GM19397 (cell line): ENCODE measurements at regions not wholly inside any gene's neighbourhood (a gene's known extent, or its start where the extent isn't known, plus 50 kb on each side); places are given as distances from the start of the nearest gene placed in this dataset.

Experiments
- ATAC-seq: cut with Tn5 transposase; IDR thresholded peaks from one replicate; pipeline ENCODE4 v1.9.1; 2021; ENCODE audit warnings: mild to moderate bottlenecking, moderate library complexity; ENCODE audit not compliant: unreplicated experiment

DNA sequence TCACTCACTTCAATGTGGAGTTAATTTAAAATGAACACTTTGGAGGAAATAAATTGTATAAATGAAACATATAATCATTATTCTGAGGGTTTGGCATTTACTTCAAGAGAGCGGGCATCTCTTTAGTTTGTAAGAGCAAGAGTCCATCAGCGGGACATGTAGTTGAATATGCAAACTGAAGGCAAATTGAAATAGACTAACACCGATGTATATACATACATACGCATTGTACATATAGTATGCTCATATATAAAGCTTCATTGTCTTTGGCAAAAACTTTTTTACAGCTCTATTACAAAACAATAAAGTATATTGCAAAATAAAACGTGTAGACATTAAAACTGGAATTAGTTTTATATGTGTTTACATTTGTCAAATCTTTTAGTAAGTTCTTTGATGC is 328.9 kb downstream of the LTN1 start:
- ATAC-seq, result no peak

DNA sequence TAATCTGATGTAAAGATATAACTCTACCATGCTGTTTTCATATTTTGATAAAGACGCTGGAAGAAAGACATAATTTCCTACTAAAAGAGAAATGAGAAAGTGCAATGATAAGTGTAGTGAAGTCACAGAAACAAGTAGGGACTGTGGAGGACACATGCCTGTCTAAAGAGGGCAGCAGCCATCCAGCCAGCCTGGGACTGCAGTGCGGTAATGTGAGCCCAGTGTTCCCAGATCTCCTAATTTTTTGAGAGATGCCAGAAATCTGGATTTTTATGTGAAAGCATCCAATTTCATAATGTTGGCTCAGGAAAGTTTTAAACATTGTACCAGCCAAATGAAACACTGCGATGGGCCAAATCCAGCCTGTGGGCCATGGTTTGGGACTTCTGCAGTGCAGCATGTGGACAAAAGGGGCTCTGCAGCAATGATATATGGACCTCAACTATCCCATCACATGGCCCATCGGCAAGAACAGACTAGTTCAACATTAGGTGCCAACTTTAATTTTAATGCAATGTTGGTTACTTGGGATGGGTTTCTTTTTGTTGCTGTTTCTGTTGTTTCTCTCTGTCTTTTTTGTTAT is 329.5 kb downstream of the LTN1 start:
- ATAC-seq, result no peak

DNA sequence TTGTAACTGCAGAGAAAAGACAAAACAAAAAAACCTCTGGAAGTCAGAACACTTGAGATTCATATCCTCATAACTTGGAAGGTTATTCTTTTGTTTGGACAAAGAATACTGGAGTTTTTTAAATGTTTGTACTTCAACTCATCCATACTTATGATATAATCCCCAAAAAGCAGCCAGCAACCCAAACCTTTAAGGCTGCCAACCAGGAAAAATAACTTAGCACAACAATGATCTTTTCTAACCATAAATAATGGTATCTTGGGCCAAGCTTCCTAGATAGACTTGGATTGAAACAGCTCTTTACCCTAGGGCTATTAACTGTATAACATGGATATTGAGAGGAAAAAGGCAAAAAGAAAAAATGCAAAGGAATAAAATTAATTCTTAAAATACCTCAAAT is 335.1 kb downstream of the LTN1 start:
- no peak for ATAC-seq

DNA sequence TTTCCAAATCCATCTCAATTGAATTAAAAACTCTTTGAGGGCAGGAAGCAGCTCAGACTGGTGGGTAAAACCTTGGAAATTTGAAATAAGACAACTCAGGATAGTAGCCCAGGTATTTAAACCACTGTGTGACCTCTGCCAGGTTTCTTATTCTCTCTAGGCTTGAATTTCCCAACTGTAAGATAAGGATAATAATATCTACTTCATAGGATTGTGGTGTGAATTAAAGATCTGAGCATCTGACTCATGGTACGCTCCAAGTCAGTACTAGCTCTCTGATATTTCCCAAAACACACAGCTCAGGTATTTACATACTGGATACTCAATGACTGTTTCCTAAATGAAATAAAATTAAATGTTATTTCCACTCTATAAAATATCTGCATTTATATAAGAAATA is 337.2 kb downstream of the LTN1 start:
- no peak for ATAC-seq

DNA sequence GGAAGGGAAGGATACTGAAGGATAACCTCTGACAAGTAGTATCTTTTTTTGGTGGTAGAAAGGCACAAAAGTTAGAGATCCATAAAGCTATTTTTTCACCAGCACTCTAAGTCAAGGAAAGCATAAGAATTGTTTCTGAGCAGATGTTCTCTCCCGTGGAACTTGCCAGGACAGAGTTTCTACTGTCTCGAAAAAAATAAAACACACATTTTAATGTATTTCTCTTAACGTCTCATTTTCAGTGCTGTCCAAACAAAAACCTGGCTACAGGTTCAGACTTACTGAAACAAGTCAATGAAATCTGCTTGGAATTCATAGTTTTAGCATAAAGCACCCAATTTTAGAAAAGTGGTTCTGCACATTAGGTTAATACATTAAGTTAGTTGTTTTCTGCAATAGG is 338.3 kb downstream of the LTN1 start:
- no peak for ATAC-seq

DNA sequence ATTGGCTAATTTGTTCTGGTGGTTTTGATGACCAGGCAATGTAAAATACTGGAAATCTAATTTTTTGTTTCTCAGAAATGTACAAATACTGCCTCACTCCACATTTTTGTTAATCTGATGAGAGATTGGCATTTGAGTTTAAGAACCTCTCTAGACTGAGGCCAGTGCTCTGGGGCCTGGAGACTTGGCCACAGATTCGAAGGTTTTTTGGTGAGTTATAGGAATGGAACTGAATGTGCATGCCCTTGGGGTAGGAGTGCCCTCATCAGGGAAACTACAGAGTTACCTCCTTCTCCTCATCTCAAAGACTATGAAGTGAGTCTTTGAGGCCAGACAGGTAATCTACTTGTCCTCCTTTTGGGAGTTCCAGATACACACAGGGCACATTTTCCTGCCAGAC is 347.9 kb downstream of the LTN1 start:
- ATAC-seq, result no peak

DNA sequence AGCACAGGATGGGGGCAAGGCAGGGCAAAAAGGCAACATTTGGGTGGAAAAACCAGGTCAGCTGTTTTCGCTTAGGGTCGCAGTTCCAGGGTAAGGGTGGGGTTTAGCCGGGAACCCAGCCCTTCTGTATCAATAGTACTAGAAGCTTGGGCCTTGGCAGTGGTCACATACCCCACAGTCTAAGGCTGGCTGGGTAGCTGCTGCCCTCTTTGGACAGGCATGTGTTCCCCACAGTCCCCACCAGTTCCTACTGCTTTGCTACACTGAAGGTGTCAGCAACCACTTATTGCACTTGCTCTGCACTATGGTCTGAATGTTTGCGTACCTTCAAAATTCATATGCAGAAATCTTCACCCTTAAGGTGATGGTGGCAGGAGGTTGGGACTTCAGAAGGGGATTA is 349.8 kb downstream of the LTN1 start:
- ATAC-seq, result no peak

DNA sequence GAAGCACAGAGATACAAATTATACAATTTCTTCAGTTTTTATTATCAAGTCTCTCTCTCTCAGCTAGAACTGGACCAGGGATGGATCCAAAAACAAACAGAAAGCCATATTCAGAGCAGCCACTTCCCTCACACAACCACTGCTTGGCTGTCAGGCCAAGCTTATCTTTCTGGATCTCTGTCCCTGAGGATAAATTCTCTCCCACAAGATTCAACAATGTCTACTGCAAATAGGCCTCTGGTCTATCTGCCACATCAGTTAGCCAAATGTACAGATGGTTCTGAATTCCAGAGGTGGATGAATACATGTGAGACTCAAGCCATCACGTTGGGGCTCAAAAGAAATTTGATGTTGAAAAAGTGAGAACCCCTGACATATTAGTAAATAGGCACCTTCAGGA is 350.9 kb downstream of the LTN1 start:
- no peak for ATAC-seq

DNA sequence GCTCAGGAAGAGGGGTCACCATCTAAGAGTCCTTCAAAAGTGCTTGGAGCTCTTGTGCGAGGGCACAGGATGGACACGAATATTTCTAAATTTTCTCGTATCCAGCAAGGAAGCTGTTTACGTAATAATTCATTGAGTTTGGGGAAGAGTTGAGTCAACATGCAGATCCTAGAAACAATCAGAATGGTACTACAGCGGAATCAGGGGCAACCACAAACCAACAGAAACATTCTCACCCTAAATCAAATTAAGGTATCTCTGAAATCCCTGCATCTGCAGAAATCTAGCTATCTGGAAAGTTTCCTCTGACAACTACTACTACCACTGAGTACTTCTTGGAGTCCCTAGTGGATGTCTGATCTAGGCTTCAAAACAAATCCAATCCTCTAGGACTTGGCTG is 352.4 kb downstream of the LTN1 start:
- no peak for ATAC-seq

DNA sequence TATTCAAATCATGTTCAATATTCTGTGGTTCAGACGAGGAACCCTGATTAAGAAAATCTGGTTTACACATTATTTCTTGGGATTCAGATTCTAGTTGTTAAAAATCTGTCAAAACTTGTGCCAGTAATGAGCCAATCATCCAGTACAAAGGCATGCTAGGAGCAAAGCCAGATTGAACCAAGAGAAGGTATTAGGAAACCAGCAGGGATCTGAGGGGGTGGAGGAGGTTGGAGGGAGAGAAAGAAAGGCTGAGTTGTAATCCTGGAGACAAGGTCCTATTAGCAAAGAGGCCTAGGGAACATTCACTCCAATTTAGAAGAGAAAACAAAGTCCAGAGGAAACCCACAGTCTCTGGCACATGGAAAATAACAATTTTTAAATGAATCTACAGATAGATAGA is 352.9 kb downstream of the LTN1 start:
- ATAC-seq, result no peak

DNA sequence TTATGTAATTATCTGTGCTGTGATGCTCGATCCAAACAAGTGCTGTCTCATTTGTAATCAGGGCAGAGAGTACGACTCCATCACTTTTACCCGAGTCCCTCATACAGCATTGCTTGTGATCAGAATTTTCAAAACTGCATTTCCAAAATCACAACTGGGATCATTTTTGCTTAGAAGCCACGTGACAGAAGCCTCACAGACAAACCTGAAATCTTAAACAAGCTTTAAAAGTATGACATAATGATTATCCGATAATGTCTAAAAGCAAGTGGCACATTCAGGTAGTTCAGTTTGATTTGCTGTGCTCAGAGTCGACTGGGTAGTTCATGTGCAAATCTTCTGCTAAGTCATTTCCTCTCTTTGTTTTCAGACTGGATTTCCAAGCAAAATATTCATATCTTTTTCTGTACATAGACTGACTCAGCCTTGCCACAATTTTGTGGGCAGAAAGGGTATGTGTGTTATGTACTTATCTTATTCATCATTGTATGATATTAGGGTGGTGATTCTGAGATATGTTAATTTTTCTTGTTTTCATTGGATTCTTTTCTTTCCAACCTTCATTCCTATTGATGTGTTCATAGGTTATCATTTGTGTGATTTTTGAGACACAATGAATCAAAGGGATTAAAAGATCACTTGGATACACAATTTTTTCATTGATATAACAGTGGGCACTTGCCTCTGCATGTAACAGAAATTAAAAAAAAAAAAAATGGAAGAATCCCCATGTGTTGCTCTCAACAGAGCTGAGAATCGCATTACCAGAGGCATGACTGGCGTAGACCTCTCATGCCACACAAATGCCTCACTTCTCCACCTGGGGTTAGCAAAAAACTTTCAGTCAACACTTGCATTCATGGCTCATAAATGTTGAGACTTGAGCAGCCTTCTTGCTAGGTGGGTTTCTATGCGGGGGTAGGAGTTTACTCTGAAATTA is 355.7 kb downstream of the LTN1 start:
- no peak for ATAC-seq

DNA sequence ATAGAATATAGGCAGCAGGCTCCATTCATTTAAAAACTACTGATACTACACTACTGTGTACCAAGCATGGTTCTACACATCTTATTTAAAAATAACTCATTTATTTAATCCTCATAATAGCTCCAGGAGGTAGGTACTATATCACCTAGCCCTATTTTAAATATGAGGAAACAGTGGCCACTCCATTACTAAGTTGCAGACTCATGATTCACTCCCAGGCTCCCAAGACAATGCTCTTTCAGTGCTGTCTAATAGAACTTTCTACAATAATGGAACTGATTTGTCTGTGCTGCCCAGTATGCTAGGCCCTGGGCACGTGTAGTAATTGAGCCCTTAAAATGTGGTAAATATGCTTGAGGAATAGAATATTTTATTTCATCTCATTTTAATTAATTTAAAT is 357.1 kb downstream of the LTN1 start:
- no peak for ATAC-seq

DNA sequence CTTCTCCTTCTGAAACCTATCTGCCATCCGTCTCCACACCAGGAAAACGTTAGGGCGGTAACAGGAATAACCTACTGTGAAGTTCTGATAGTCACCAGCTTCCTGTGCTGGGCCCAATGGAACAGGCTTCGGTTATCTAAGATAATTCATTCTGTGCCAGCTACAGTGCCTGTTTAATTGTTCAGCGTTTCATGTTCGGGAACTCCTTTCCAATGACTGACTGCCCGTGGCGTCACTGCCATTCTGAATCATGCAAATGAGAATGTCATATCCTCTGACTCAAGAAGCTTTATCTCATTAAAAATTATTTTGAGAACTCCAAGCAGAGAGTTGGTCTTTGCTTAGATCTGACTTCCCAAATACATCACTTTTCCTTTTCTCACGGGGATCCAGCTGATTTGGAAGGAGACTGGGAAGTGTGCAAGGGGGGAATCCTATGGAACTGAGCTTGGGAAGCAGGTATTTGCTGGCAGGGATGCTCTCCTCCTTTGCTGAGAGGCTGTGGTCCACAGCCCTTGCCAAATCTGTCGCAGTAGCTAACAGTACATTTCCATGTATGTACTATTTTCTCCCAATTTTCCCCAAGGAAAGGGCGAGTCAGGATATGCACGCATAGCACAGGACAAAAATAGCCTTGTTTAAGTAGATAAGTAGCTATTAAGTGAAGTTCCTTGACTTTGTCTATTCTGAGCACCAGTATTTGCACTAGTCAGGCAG is 358.7 kb downstream of the LTN1 start:
- ATAC-seq, result no peak

DNA sequence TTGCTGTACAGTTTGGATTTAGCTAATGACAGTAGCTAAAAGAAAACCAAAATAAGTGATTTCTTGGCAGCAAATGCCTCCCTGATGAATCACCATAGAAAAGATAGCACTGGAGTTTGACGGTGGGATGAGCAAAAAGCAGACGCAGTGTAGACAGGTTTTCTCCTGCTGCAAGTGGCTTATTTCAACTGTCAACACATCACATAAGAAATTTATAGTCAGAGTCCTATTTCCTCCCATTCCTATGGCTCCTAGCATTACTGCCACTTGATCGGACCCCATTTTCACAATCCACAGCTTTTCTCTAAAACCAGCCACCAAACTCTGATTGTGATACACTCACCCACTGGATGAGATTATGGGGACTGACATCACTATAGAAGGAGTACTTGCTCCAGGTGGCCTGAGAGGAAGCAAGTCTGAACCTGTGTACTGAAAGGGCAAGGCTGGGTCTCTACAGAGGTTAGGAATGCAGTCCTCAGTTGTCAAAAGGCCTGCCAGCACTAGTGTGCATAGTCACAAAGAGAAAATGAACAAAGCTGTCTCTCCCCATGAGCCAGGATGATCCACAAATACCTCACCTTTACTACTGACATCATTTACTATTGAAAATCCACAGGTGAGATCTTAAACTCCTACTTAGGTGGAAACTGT is 359.8 kb downstream of the LTN1 start:
- no peak for ATAC-seq

DNA sequence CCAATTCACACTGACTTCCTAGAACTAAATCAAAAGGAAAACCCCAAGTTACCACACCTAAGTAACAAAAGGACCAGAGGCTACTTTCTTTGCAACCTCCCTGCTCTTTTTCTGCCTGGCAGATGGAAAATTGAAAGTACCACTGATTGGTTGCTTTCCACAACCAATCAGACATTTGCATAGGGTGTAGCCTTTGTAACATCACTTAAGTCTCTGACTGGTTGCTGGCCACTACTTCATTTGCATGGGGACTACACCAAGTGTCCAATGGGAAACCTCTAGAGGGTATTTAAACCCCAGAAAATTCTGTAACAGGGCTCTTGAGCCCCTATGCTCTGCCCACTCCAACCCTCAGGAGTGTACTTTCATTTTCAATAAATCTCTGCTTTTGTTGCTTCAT is 365.0 kb downstream of the LTN1 start:
- ATAC-seq, result no peak

DNA sequence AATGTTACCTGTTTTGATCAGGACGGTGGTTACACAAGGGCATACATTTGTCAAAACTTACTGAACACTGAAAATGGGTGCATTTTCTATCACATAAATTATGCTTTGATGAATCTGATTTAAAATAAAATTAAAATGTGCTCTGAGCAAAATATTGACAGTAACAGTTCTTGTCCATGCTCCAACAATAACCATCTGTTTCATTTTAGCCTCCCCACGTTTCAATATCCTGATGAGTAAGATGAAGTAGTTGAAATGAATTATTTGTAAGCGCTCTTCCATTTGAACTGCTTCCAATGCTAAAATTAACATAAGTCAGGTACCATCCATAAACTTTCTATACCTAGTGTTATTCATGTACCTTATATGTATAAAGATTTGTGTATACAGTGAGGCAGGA is 365.4 kb downstream of the LTN1 start:
- ATAC-seq, result no peak

DNA sequence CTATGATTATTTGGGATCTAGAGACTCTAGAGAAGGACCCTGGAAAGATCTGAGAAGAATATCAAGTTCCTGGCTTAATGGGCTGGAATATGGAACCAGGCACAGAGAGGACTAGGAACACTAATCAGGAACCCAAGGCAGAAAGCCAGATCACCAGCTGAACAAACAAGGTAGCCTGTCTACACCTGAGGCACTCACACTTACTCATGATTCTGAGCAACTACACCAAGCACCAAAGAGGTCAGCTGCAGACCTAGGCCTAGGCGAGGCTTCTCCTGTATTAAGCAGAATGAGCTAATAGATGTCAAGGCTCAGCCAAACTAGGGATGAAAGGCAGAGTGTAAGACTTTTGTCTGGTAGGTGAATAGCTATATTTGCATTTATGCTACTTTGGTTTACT is 368.1 kb downstream of the LTN1 start:
- ATAC-seq, result no peak

DNA sequence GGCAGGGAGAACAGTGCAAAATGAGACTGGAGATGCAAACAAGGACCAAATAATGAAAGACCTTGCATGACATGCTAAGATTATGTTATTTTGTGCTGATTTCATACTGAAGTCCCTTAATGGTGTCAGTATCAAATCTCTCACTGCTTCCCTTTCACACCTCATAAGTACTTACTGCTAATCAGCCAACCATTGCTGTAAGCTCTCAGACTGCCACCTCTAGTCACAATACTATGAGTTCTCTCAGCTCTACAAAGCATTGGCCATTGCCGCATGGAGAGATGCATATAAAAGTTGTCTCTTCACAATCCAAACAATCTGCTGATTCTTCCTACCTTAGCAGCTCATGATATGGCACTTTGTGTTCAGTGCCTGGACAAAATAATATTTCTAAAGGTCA is 375.4 kb downstream of the LTN1 start:
- no peak for ATAC-seq

DNA sequence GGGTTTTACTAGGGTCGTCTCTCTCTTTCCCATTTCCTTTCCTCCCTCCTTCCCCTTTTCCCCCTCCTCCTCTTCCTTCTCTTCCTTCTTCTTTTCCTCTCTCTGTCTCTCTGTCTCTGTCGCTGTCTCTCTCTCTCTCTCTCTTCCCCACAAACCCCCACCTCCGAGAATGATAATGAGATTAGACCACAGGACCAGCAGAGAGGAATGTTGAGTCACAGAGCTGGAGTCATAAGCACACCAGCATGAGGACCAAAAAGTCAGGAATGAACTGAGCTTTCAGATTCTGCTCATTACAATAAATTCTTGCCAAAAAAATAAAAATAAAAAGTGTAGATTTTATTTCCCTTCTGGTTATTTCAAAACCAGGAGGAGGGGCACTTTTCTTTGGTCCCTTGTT is 377.4 kb downstream of the LTN1 start:
- ATAC-seq, result no peak

DNA sequence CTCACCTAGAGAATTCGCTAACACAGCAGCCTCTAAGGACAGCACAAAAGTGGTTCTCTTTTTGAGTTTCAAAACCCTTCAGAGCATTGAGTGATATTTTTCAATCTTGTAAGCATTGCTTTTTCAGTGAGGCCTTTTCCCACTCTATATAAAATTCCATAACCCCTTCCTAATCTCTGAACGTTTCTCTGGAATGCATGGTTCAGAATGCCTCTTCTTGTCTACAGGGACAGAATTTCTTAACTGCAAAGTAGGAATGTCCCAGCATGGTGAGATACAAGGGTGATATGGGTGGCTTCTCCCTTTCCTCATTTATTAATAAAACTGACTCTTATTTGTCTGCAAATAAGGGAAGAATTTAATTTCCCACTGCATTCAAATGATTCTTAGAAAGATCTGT is 377.9 kb downstream of the LTN1 start:
- no peak for ATAC-seq

DNA sequence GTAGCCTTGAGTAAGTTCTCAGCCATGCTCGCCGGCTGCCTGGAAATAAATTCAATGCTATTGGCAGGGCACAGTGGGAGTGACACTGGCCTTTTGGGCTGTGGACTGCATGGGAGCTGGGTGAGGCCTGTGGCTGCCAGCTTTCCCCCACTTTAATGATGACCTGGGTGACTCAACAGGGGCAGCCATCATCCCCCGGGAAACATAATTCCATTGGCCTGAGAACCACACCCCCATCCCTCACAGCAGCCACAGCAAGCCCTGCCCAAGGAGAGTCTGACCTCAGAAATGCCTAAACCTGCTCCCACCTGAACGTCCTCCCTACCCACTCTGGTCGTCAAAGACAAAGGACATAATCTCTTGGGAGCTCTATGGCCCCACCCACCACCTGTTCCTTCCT is 384.0 kb downstream of the LTN1 start:
- no peak for ATAC-seq

DNA sequence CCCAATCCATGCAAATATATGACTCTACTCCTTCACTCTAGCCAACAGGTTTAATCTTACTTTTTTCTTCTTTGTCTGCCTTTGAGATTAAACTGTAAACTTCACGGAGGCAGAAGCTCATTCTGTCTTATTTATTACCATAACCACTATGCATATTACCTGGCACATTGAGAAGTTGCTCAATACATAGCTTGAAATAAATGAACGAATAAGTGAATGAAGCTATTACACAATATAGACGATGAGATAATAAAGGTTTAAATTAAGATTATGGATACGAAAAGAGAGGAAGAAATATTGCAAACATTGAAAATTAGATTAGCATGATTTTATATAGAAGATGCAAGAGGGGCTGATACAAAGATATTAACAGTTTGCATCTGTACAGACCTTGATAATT is 385.1 kb downstream of the LTN1 start:
- ATAC-seq, result no peak
